HCT116 (cell line): ENCODE measurements at regions not wholly inside any gene's neighbourhood (a gene's known extent, or its start where the extent isn't known, plus 50 kb on each side); places are given as distances from the start of the nearest gene placed in this dataset.

Source experiments
- ATAC-seq: fragments of 200-7000 bp; cut with Tn5 transposase; 2 replicates; pipeline ENCODE4 v1.9.1; 2020; ENCODE audit warnings: mild to moderate bottlenecking, moderate library complexity
- BruUV-seq: library from RNA; stranded (reverse); fragments of 400-500 nt; replicated peaks from 2 replicates; lab custom pipeline; 2021; lab: Mats Ljungman, UMichigan
- CTCF ChIA-PET: fragments of 300-600 bp; sonication (Branson Sonifier 250); formaldehyde crosslinking; loops from one replicate; lab custom pipeline; 2021; ENCODE audit warnings: antibody characterized with exemption; lab: Charles Lee
- POLR2A ChIA-PET: fragments of 300-600, 350-600 bp; sonication (Branson Sonifier 250); formaldehyde crosslinking; loops from one replicate; lab custom pipeline; 2021; ENCODE audit warnings: antibody characterized with exemption; lab: Charles Lee
- RAD21 ChIA-PET, 2 experiments: fragments of 300-600 bp; sonication (Branson Sonifier 250); formaldehyde crosslinking; loops; one replicate each; lab custom pipeline; 2023; ENCODE audit warnings: low total read pairs in 2 of 2; ENCODE audit not compliant: uncharacterized antibody in 2 of 2, unreplicated experiment in 2 of 2, low non-redundant PET in 1 of 2; lab: Charles Lee
- DNase-seq: peaks from one replicate; pipeline ENCODE4 v3.0.0-alpha.2; 2010; ENCODE audit warnings: low read depth, low spot score
- H2AFZ ChIP-seq: fragments of 200-600 bp; shearing (Covaris generic), sonication (generic); 2 replicates; pipeline ENCODE4 v1.6.1; 2017; ENCODE audit warnings: low read depth, mixed run types, mixed read lengths, antibody characterized with exemption, low read length; ENCODE audit not compliant: poor library complexity, severe bottlenecking
- H3K27ac ChIP-seq: 2 replicates; pipeline ENCODE4 v1.5.1; 2012; ENCODE audit warnings: low read depth, low read length
- H3K27me3 ChIP-seq: fragments of 200-600 bp; sonication (generic); 2 replicates; pipeline ENCODE4 v1.6.1; 2016; ENCODE audit warnings: mixed run types, low read length, mixed read lengths; ENCODE audit not compliant: insufficient read depth
- H3K36me3 ChIP-seq, 2 experiments: fragments of 200-500 bp in 1 of 2; fragments of 200-600 bp in 1 of 2; sonication (Bioruptor generic) in 1 of 2; sonication (generic) in 1 of 2; 2 replicates each; pipeline versions ENCODE4 v1.5.1 to v1.6.1; 2014 to 2016; ENCODE audit warnings: low read length in 2 of 2, inconsistent platforms in 1 of 2, mixed read lengths in 1 of 2, mixed run types in 1 of 2; ENCODE audit not compliant: insufficient read depth in 2 of 2, control insufficient read depth in 1 of 2
- H3K4me1 ChIP-seq, 2 experiments: fragments of 200-600 bp in 1 of 2; sonication (generic) in 1 of 2; 2 replicates each; pipeline versions ENCODE4 v1.5.1 to v1.6.1; 2012 to 2017; ENCODE audit warnings: low read length in 2 of 2, inconsistent platforms in 1 of 2, mild to moderate bottlenecking in 1 of 2, mixed read lengths in 1 of 2, mixed run types in 1 of 2, moderate library complexity in 1 of 2; ENCODE audit not compliant: insufficient read depth in 2 of 2, control insufficient read depth in 1 of 2
- H3K4me2 ChIP-seq: fragments of 200-600 bp; sonication (generic); 2 replicates; pipeline ENCODE4 v1.6.1; 2017; ENCODE audit warnings: mixed run types, low read length, mixed read lengths
- H3K4me3 ChIP-seq, 2 experiments: fragments of 200-600 bp in 1 of 2; sonication (generic) in 1 of 2; replicated peaks in 1 of 2; 2 replicates each; pipeline ENCODE4 v1.5.1; 2011 to 2016; ENCODE audit warnings: low read length in 2 of 2, control low read depth in 1 of 2, low read depth in 1 of 2, mild to moderate bottlenecking in 1 of 2, mixed read lengths in 1 of 2, mixed run types in 1 of 2
- H3K79me2 ChIP-seq: fragments of 200-600 bp; sonication (generic); 2 replicates; pipeline ENCODE4 v1.6.1; 2017; ENCODE audit warnings: mild to moderate bottlenecking, mixed run types, low read length, moderate library complexity, mixed read lengths; ENCODE audit not compliant: insufficient read depth
- H3K9ac ChIP-seq: fragments of 200-600 bp; sonication (generic); 2 replicates; pipeline ENCODE4 v1.6.1; 2016; ENCODE audit warnings: low read length, mixed read lengths
- H3K9me2 ChIP-seq: fragments of 200-600 bp; sonication (generic), shearing (Covaris generic); 2 replicates; pipeline ENCODE4 v1.6.1; 2017; ENCODE audit warnings: mixed run types, mild to moderate bottlenecking, moderate library complexity; ENCODE audit not compliant: insufficient read depth
- H3K9me3 ChIP-seq, 2 experiments: fragments of 200-500 bp in 1 of 2; fragments of 200-600 bp in 1 of 2; sonication (Bioruptor generic) in 1 of 2; sonication (generic) in 1 of 2; 2 replicates each; pipeline ENCODE4 v1.6.1; 2014 to 2017; ENCODE audit warnings: low read length in 2 of 2, mixed read lengths in 2 of 2, inconsistent platforms in 1 of 2, low read depth in 1 of 2, mild to moderate bottlenecking in 1 of 2, mixed run types in 1 of 2, moderate library complexity in 1 of 2; ENCODE audit not compliant: control insufficient read depth in 1 of 2, insufficient read depth in 1 of 2
- H4K20me1 ChIP-seq: fragments of 200-600 bp; sonication (generic), shearing (Covaris generic); 2 replicates; pipeline ENCODE4 v1.6.1; 2017; ENCODE audit warnings: mixed run types, mild to moderate bottlenecking, moderate library complexity; ENCODE audit not compliant: insufficient read depth
- CTCF ChIP-seq, 3 experiments: fragments of 200-600 bp in 1 of 3; sonication (generic) in 1 of 3; IDR thresholded peaks in 2 of 3; conservative IDR thresholded peaks in 1 of 3; 2 replicates each; pipeline ENCODE4 v1.5.1; 2012 to 2017; ENCODE audit warnings: low read depth in 2 of 3, low read length in 2 of 3, antibody characterized with exemption in 1 of 3, borderline replicate concordance in 1 of 3, control low read depth in 1 of 3, mild to moderate bottlenecking in 1 of 3, mixed read lengths in 1 of 3, mixed run types in 1 of 3, moderate library complexity in 1 of 3; ENCODE audit not compliant: insufficient read depth in 1 of 3
- EZH2 ChIP-seq: fragments of 200-600 bp; sonication (generic); IDR thresholded peaks from 2 replicates; pipeline ENCODE4 v1.6.1; 2017; ENCODE audit warnings: antibody characterized with exemption, mixed run types
- EZH2phosphoT487 ChIP-seq: fragments of 200-600 bp; IDR thresholded peaks from 2 replicates; pipeline ENCODE4 v1.6.1; 2018; ENCODE audit warnings: antibody characterized with exemption, borderline replicate concordance
- POLR2AphosphoS5 ChIP-seq: IDR thresholded peaks from 2 replicates; pipeline ENCODE4 v1.6.1; 2011; ENCODE audit warnings: mild to moderate bottlenecking, low read depth, low read length, moderate library complexity
- ZBTB33 ChIP-seq: IDR thresholded peaks from 2 replicates; pipeline ENCODE4 v1.6.1; 2011; ENCODE audit warnings: mild to moderate bottlenecking, low read length, moderate library complexity; ENCODE audit not compliant: insufficient replicate concordance; ENCODE audit errors: extremely low read depth
- ZNF274 ChIP-seq: fragments of 200-500 bp; sonication (Bioruptor generic); IDR thresholded peaks from 2 replicates; pipeline ENCODE4 v1.6.1; 2014; ENCODE audit warnings: mild to moderate bottlenecking, low read depth, low read length, inconsistent platforms
- intact Hi-C: fragments of 100-400 bp; cut with micrococcal nuclease; formaldehyde crosslinking; loops from 2 replicates; pipeline ENCODE4 v1.10.0; 2022

GRCh38 chr2:221289389-221289788 is 282.7 kb downstream of the EPHA4 start:
- Histone ChIP-seq H3K9me3 (no peaks in the 10 kb centered on the region), H3K27ac (no peak overlapping the region), H3K4me1 (no peaks in the 10 kb centered on the region), H3K36me3 (no peaks in the 10 kb centered on the region), H2AFZ (no peak overlapping the region), H3K27me3 (no peaks in the 10 kb centered on the region), H3K4me2 (no peak overlapping the region), H4K20me1 (no peaks in the 10 kb centered on the region), H3K9me2 (no peaks in the 10 kb centered on the region), H3K4me3 (no peak overlapping the region), H3K9ac (no peak overlapping the region), H3K79me2 (no peaks in the 10 kb centered on the region)
- ATAC-seq (no peak), DNase-seq (no peak)
- no peak for TF ChIP-seq ZNF274
- TF ChIP-seq POLR2AphosphoS5: no peak
- no peak for TF ChIP-seq EZH2
- TF ChIP-seq EZH2phosphoT487: no peak
- no peak for TF ChIP-seq ZBTB33
- TF ChIP-seq CTCF (IDR thresholded peaks at IDR 0.05 in 2 of 3, conservative IDR thresholded peaks at IDR 0.05 in 1 of 3; ENCODE audit: borderline replicate concordance in 1 of 3, insufficient read depth in 1 of 3, low read depth in 2 of 3, low read length in 2 of 3): no peak
- ChIA-PET RAD21 (no interaction called here), CTCF (no interaction called here), POLR2A (no interaction called here)
- no TSS peak for BruUV-seq
- intact Hi-C loops: no loop called here
